CD4-positive, CD25-positive, alpha-beta regulatory T cell (primary cell): ENCODE measurements at regions not wholly inside any gene's neighbourhood (a gene's known extent, or its start where the extent isn't known, plus 50 kb on each side); places are given as distances from the start of the nearest gene placed in this dataset.

ENCODE experiments used
- ATAC-seq, 2 donors: fragments of 150-1000 bp; cut with Tn5 transposase; one replicate each; pipeline ENCODE4 v1.10.0; 2021; ENCODE audit warnings: low read depth in 2 of 2, moderate number of reproducible peaks in 2 of 2, moderate library complexity in 1 of 2
- DNase-seq, 3 donors: peaks; one replicate each; pipeline versions ENCODE4 v3.0.0 to v3.0.0-alpha.2; 2012 to 2022; ENCODE audit warnings: mixed read lengths in 1 of 3
- H3K27ac ChIP-seq: one replicate; pipeline ENCODE4 v1.7.0; 2013; ENCODE audit warnings: mild to moderate bottlenecking, low read length; ENCODE audit not compliant: insufficient read depth, poor library complexity, severe bottlenecking
- H3K27me3 ChIP-seq: one replicate; pipeline ENCODE4 v1.7.0; 2013; ENCODE audit warnings: low read length; ENCODE audit not compliant: control insufficient read depth, insufficient read depth
- H3K36me3 ChIP-seq: one replicate; pipeline ENCODE4 v1.7.0; 2013; ENCODE audit warnings: mild to moderate bottlenecking, low read length, moderate library complexity; ENCODE audit not compliant: control insufficient read depth, insufficient read depth
- H3K4me1 ChIP-seq: 2 replicates; pipeline ENCODE4 v1.7.0; 2013; ENCODE audit warnings: mild to moderate bottlenecking, low read length; ENCODE audit not compliant: insufficient read depth, control insufficient read depth, poor library complexity, severe bottlenecking
- H3K4me3 ChIP-seq: one replicate; pipeline ENCODE4 v1.7.0; 2013; ENCODE audit warnings: low read depth, mild to moderate bottlenecking, low read length, moderate library complexity
- H3K9me3 ChIP-seq, 2 experiments: 1 replicate in 1 of 2; 2 replicates in 1 of 2; pipeline ENCODE4 v1.7.0; 2013; ENCODE audit warnings: low read length in 2 of 2, mild to moderate bottlenecking in 1 of 2, moderate library complexity in 1 of 2; ENCODE audit not compliant: control insufficient read depth in 2 of 2
- H3K27ac Mint-ChIP-seq, 3 donors: one replicate each; pipeline ENCODE4 v1.8.0; 2020 to 2022; ENCODE audit warnings: mild to moderate bottlenecking in 3 of 3, mixed read lengths in 3 of 3, moderate library complexity in 2 of 3
- H3K27me3 Mint-ChIP-seq: one replicate; pipeline ENCODE4 v1.8.0; 2022; ENCODE audit warnings: mild to moderate bottlenecking, mixed read lengths
- H3K36me3 Mint-ChIP-seq: one replicate; pipeline ENCODE4 v1.8.0; 2020; ENCODE audit warnings: mixed read lengths
- H3K4me1 Mint-ChIP-seq, 4 donors: one replicate each; pipeline ENCODE4 v1.8.0; 2020 to 2022; ENCODE audit warnings: mixed read lengths in 4 of 4, mild to moderate bottlenecking in 1 of 4
- H3K4me3 Mint-ChIP-seq, 4 donors: one replicate each; pipeline ENCODE4 v1.8.0; 2020 to 2022; ENCODE audit warnings: mild to moderate bottlenecking in 4 of 4, mixed read lengths in 4 of 4, moderate library complexity in 3 of 4
- H3K9me3 Mint-ChIP-seq, 7 donors: one replicate each; pipeline ENCODE4 v1.8.0; 2020 to 2022; ENCODE audit warnings: mixed read lengths in 7 of 7, mild to moderate bottlenecking in 3 of 7, moderate library complexity in 2 of 7

GRCh38 chr7:12069757-12070156 is 141.3 kb upstream of the TMEM106B start:
- no peak overlapping the region for H3K27ac Mint-ChIP-seq
- Histone ChIP-seq H3K9me3 (no peaks in the 10 kb centered on the region), H3K36me3 (no peaks in the 10 kb centered on the region), H3K27ac (no peak overlapping the region), H3K27me3 (no peaks in the 10 kb centered on the region), H3K4me1 (no peaks in the 10 kb centered on the region), H3K4me3 (no peak overlapping the region)
- H3K4me1 Mint-ChIP-seq: no peaks in the 10 kb centered on the region
- no peak overlapping the region for H3K4me3 Mint-ChIP-seq
- H3K9me3 Mint-ChIP-seq: peaks cover 0 to 3% (median under 1%) of the 10 kb centered on the region in 7 donors
- no peaks in the 10 kb centered on the region for H3K27me3 Mint-ChIP-seq
- no peaks in the 10 kb centered on the region for H3K36me3 Mint-ChIP-seq
- DNase-seq (no peak), ATAC-seq (no peak)

GRCh38 chr7:12074889-12075288 is 136.2 kb upstream of the TMEM106B start:
- Histone ChIP-seq H3K4me1 (no peaks in the 10 kb centered on the region), H3K27ac (no peak overlapping the region), H3K27me3 (no peaks in the 10 kb centered on the region), H3K36me3 (no peaks in the 10 kb centered on the region), H3K9me3 (no peaks in the 10 kb centered on the region), H3K4me3 (no peak overlapping the region)
- Mint-ChIP-seq H3K27me3 (no peaks in the 10 kb centered on the region), H3K27ac (no peak overlapping the region), H3K36me3 (no peaks in the 10 kb centered on the region), H3K4me1 (no peaks in the 10 kb centered on the region), H3K9me3 (peaks cover 2 to 18% (median 9%) of the 10 kb centered on the region in 7 donors), H3K4me3 (no peak overlapping the region)
- no peak for ATAC-seq
- no peak for DNase-seq

- H3K27ac Mint-ChIP-seq: no peak overlapping the region
- ATAC-seq: no peak
These were observed 131.1 kb upstream of the TMEM106B start for GRCh38 chr7:12080006-12080405.

GRCh38 chr7:12085516-12085915 is 125.6 kb upstream of the TMEM106B start:
- DNase-seq: no peak
- Histone ChIP-seq H3K27ac (no peak overlapping the region), H3K27me3 (no peaks in the 10 kb centered on the region), H3K36me3 (no peaks in the 10 kb centered on the region), H3K4me3 (no peak overlapping the region), H3K9me3 (no peaks in the 10 kb centered on the region), H3K4me1 (no peaks in the 10 kb centered on the region)
- Mint-ChIP-seq H3K36me3 (no peaks in the 10 kb centered on the region), H3K4me3 (no peak overlapping the region), H3K4me1 (no peaks in the 10 kb centered on the region), H3K27me3 (no peaks in the 10 kb centered on the region), H3K9me3 (peaks cover 0 to 2% (median 0%) of the 10 kb centered on the region in 7 donors), H3K27ac (no peak overlapping the region)
- ATAC-seq: no peak

More at GRCh38 chr7:12080006-12080405, 131.1 kb upstream of the TMEM106B start:
- H3K27me3 Mint-ChIP-seq: peaks cover 4% of the 10 kb centered on the region
- no peak overlapping the region for H3K4me3 Mint-ChIP-seq
- Histone ChIP-seq H3K4me3 (no peak overlapping the region), H3K27me3 (no peaks in the 10 kb centered on the region), H3K9me3 (no peaks in the 10 kb centered on the region), H3K27ac (no peak overlapping the region), H3K4me1 (no peaks in the 10 kb centered on the region), H3K36me3 (no peaks in the 10 kb centered on the region)
- peaks cover 0 to 12% (median 8%) of the 10 kb centered on the region in 7 donors for H3K9me3 Mint-ChIP-seq
- no peaks in the 10 kb centered on the region for H3K36me3 Mint-ChIP-seq
- DNase-seq: no peak
- H3K4me1 Mint-ChIP-seq: no peaks in the 10 kb centered on the region

GRCh38 chr7:12089951-12090756 is 120.9 kb upstream of the TMEM106B start:
- H3K27ac Mint-ChIP-seq: no peak overlapping the region
- Histone ChIP-seq H3K4me3 (no peak overlapping the region), H3K4me1 (no peaks in the 10 kb centered on the region), H3K27ac (no peak overlapping the region), H3K27me3 (no peaks in the 10 kb centered on the region), H3K36me3 (no peaks in the 10 kb centered on the region), H3K9me3 (no peaks in the 10 kb centered on the region)
- no peak for DNase-seq
- no peaks in the 10 kb centered on the region for H3K4me1 Mint-ChIP-seq
- ATAC-seq: no peak
- no peak overlapping the region for H3K4me3 Mint-ChIP-seq
- H3K27me3 Mint-ChIP-seq: no peaks in the 10 kb centered on the region
- H3K36me3 Mint-ChIP-seq: no peaks in the 10 kb centered on the region
- peaks cover 0 to 2% (median 0%) of the 10 kb centered on the region in 7 donors for H3K9me3 Mint-ChIP-seq

- Histone ChIP-seq H3K27ac (no peak overlapping the region), H3K36me3 (no peaks in the 10 kb centered on the region), H3K27me3 (no peaks in the 10 kb centered on the region), H3K4me3 (no peak overlapping the region), H3K4me1 (no peaks in the 10 kb centered on the region), H3K9me3 (no peaks in the 10 kb centered on the region)
- Mint-ChIP-seq H3K36me3 (no peaks in the 10 kb centered on the region), H3K4me1 (no peaks in the 10 kb centered on the region), H3K27ac (no peak overlapping the region), H3K9me3 (peaks cover 0 to 2% (median 0%) of the 10 kb centered on the region in 7 donors), H3K27me3 (no peaks in the 10 kb centered on the region), H3K4me3 (no peak overlapping the region)
- no peak for ATAC-seq
- no peak for DNase-seq
These were observed 120.3 kb upstream of the TMEM106B start for GRCh38 chr7:12090757-12091221.

GRCh38 chr7:12091231-12091630 is 119.9 kb upstream of the TMEM106B start:
- H3K27ac ChIP-seq: no peak overlapping the region
- DNase-seq (no peak), ATAC-seq (no peak)
- Mint-ChIP-seq H3K4me3 (no peak overlapping the region), H3K9me3 (peaks cover 0 to 2% (median 0%) of the 10 kb centered on the region in 7 donors), H3K27me3 (no peaks in the 10 kb centered on the region), H3K27ac (no peak overlapping the region), H3K36me3 (no peaks in the 10 kb centered on the region), H3K4me1 (no peaks in the 10 kb centered on the region)
- H3K4me1 ChIP-seq: no peaks in the 10 kb centered on the region
- no peak overlapping the region for H3K4me3 ChIP-seq
- no peaks in the 10 kb centered on the region for H3K27me3 ChIP-seq
- no peaks in the 10 kb centered on the region for H3K36me3 ChIP-seq
- H3K9me3 ChIP-seq: no peaks in the 10 kb centered on the region
